Activated CD4-positive, CD25-positive, alpha-beta regulatory T cell (primary cell): ENCODE measurements at regions not wholly inside any gene's neighbourhood (a gene's known extent, or its start where the extent isn't known, plus 50 kb on each side); places are given as distances from the start of the nearest gene placed in this dataset.

Source experiments
- DNase-seq, 4 experiments: peaks; one replicate each; lab custom pipeline; 2025; lab: John Stamatoyannopoulos, UW

DNA sequence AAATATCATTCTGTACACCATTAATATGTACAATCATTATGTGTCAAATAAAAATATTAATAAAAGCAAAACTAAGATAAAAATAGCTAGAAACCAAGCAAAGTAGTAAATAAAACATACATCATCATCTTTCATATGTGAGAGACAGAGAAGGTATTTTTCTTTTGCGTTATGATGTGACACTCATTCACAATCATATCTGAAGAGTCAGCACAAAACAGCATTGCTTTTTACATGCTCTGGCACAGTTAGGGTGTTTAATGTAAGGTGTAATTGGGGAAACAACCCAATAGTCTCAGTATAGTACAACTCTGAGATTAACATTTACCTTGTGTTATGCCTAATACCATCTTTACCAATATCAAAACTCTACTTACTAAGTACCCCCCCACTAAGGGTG lies 376.6 kb downstream of the TMA16 start:
- no peak for DNase-seq

DNA sequence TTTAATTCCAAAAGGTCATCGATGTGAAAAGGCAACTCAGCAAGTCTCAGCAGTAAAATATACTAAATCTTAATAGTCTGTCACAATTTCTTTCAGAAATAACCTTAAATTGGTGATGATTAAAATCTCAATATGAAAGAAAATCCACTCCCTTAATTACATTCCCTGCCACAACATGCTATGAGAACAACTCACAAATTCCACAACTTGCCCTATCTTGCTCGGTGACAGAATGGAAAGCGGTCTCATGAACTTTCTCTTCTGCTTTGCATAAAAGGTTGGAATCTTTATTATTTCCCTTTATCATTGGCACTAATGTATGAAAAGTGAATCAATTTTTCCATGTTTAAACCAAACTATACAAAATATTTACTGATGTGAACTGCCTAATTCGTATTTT lies 380.8 kb downstream of the TMA16 start:
- DNase-seq: no peak

DNA sequence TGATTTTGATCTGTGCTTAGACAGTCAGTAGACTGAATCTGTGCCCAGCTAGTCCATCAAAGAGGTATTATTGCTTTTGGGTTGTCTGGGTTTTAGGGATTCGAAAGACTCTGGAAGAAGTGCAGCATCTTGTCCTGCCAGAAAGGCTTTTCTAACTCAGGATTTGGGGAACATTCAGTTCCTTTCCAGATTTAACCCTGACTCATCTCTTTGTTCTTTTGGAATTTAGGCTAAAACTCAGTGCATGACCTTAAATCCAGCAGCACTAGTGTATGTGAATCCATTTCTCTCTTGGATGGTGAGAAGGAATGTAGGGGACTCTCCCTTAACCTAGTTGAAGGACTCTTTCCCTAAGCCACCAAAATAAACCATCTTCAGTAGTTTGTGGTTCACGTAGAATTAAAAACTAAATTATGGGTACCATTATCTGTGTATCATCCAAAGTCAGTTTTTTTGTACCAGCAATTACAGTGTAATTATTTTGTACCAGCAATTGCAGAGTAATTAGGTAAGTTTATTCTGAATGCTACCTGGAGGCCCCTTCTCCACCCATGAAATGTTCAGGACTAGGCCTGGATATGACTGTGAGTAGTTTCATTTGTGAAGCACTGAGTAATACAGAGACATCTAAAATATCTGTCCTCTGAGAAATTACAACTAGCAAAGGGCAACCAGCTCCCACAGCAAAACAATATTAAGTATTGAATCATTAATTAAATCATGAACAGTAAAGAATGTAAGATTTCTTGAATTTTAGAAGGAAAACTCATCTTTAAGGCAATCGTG lies 384.0 kb downstream of the TMA16 start:
- no peak for DNase-seq

GRCh38 chr4:163892417-163892816 lies 397.9 kb downstream of the TMA16 start:
- no peak for DNase-seq

DNA sequence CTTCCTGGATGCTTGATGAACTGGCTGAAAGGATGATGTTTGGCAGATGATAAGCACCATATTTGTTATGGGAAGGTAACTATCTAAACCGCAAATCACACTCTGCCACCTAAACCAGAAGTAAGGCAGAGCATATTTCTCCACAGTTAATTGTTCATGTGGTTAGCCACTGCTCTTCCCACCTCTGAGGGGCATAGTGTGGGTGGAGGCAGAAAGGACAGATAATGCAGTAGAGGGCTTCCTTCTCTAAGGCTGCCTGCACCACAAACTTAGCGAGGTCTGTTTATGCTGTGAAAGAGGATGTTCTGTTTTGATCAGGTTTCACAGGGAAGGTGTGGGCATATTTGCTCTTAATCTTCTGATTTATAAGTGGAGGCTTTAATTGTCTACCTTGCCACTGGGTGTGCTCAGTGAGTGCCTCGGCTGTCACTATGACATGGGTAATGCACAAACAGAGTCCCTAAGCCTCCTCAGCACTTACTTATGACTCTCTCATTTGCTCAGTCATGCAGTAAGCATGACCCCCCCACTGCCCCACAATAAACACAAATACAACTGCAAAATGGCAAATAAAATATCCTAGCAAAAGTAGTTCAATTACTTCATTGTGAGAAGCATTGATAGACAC lies 401.0 kb downstream of the TMA16 start:
- DNase-seq: no peak

GRCh38 chr4:163901319-163901718 lies 406.8 kb downstream of the TMA16 start:
- DNase-seq: no peak

DNA sequence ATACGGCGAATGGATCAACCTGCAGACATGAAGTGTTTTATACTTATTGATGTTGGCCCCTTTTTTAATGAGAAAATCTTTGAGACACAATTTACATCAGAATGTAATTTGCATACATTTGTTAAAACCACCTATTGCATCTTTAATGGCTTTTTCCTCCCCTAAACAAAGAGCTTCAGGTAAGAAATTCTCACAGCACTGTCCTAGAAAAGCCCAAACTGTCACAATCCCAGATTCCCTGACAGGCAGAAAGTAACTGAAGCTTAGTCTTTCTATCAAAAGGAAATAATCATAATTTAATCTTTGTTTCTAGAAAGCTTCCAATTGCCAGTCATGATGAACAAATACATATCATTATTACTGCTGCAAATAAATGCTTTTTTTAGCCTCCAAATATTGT lies 407.9 kb downstream of the TMA16 start:
- DNase-seq: no peak

DNA sequence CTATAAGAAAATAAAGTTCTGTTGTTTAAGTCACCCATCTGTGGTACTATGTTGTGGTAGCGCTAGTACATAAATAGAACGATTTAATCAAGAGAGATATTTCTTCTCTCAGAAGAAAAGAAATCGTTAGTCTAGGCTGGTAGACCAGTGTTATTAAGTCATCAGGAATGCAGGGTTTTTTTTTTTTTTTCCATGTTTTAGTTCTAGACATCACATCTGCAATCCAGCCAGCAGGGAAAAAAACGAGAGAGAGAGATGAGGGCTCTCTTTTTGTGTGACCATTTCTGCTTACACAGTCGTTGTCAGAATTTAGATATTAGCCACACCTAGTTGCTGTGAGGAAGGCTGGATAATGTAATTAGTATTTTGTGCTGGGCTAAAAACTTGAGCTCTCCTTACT lies 417.4 kb downstream of the TMA16 start:
- no peak for DNase-seq

- no peak for DNase-seq
Observed at GRCh38 chr4:163913571-163913970, 419.1 kb downstream of the TMA16 start.

DNA sequence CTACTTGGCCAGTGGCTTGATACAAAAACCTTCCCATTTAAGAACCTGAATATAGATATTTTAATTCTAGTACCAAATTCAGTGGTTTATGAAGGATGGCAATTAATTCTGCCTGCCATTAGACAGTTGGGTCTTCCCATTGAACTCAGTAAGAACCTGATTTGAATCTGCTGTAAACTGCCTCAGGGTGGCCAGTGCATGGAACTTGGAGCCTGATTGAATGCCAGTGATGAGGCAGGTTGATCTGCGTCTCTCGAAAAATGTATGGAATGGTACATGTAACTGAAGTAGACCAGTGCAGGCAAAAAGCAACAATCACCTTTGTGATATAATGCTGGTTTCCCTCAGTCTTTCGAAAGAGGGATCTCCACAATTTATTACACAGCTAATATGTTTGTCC lies 421.4 kb downstream of the TMA16 start:
- DNase-seq: no peak

GRCh38 chr4:163920426-163920825 lies 425.9 kb downstream of the TMA16 start:
- no peak for DNase-seq

DNA sequence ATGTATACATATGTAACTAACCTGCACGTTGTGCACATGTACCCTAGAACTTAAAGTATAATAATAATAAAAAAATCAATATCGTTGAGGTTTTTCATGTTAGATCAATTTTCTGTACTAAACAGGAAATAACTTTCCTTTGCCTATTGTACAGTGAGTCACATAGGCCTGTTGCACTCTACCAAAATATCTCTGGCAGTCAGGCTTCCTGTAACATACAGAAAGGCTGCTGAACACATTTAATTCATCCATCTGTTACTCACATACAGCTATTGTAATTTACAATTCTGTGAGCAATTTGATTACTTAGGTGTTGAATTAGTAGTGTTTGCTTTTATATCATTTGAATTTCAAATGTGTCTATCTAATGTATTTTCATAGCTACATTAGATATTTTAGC lies 427.8 kb downstream of the TMA16 start:
- no peak for DNase-seq

GRCh38 chr4:163923092-163923491 lies 428.6 kb downstream of the TMA16 start:
- DNase-seq: no peak

DNA sequence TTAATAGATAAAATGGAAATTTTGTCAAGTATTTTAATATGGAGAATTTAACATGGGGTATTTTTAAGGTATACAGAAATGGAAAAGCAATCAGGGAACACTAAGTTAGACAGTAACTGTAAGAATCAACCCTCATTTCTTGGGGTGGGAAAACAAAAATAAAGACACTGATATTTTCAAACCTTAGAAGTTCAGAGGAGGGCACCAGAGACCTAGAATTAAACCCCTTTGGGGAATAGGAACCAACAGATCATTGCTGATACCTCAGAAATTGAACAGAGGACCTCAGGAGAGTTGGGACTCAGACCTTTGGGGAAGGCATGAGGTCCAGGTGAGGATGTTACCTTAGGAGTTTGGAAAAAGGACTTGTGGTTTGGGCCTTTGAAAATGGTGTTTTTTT lies 435.6 kb downstream of the TMA16 start:
- DNase-seq: no peak

GRCh38 chr4:163932504-163932903 lies 438.0 kb downstream of the TMA16 start:
- DNase-seq: no peak

- no peak for DNase-seq
Observed at GRCh38 chr4:163939597-163939996, 445.1 kb downstream of the TMA16 start.

DNA sequence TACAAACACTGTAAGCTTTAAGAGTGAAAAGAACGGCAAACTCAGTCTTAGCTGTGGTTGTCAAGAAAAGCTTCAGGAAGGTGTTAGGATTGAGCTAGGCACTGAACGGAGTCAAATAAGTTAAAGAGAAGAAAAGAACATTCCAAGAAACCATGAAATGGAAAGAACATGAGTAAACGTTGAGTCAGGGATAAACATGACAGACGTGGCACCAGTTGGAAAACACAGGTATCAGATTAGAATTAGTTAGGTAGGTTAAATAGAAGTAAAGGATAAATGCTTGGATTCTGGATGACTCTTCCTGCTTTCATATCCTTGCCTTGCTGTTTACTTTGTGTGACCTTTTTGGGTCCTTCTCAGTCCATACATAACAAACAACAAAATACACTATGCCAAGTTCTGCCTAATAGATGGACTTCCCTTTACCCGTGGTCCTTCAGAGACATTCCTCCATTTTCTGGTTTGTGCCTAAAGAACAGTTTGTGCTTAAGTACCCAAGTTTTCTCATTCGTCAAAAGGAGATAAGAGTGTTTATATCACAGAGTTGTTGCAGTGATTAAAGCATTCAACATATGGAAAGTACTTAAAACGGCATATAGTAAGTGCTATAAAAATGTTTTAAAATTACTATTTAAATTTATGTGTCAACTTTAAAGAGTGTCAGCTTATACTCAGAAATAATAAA lies 446.9 kb downstream of the TMA16 start:
- no peak for DNase-seq

DNA sequence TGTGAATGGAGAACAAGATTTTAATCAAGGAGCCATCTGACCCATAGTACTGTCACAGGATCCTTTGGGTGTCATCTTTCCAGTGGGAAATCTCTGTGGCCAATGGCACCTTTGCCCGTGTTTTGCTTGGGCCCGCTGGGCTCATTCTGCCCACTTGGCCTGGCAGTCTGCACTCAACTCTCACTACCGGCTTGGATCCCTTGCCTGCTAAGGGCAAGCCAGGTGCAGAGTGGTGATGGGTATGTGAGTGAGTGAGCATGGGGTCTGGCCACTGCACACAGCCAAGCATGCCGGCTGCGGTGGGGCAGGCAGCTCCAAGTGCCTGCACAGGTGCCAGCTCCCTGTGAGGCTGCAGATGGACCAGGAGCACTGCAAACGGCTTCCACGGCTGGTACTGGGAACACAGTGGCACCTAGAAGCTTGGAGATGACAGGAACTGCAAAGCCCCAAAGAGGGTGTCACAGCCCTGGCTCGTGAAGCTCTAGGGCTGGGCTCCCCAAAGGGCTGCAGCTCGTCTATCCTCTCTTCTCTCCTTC lies 454.5 kb downstream of the TMA16 start:
- no peak for DNase-seq

- no peak for DNase-seq
Observed at GRCh38 chr4:163949976-163950601, 455.6 kb downstream of the TMA16 start.

- DNase-seq: no peak
Observed at GRCh38 chr4:163955288-163955687, 460.8 kb downstream of the TMA16 start.

DNA sequence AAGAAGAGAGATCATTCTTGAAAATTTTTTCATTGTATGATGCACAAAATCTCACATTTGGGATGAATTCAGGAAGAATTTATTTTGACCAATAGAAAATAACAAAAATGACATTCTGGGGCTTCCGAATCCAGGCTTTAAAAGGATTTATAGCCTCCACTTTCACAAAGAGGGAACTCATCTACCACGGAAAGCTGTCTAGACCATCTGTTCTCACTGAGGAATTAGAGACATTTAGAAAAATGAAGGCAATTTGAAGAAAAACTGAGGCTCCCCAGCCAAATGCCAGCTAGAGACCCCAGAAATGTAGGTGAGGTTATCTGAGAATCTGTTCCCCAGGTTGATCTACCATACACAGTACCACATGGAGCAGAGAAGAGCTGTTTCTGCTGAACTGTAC lies 464.3 kb downstream of the TMA16 start:
- DNase-seq: no peak

DNA sequence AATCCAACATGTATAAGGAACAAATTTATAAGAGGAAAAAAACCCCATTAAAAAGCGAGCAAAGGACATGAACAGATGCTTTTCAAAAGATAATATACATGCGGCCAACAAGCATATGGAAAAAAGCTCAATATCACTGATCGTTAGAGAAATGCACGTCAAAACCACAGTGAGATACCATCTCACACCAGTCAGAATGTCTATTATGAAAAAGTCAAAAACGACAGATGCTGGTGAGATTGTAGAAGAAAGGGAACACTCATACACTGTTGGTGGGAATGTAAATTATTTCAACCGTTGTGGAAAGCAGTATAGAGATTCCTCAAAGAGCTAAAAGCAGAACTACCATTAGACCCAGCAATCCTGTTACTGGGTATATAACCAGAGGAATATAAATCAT lies 465.4 kb downstream of the TMA16 start:
- no peak for DNase-seq

- no peak for DNase-seq
Observed at GRCh38 chr4:163966612-163967011, 472.1 kb downstream of the TMA16 start.
